Esophagus muscularis mucosa (tissue), 3 donors: ENCODE measurements at regions not wholly inside any gene's neighbourhood (a gene's known extent, or its start where the extent isn't known, plus 50 kb on each side); places are given as distances from the start of the nearest gene placed in this dataset.

ENCODE experiments used
- POLR2A ChIP-seq: fragments of 450-650 bp; IDR thresholded peaks from one replicate; pipeline ENCODE4 v1.6.1; 2017; ENCODE audit warnings: antibody characterized with exemption, moderate library complexity, mild to moderate bottlenecking, low read depth
- TF ChIP-seq, protein P1 (sequence below), 3 experiments: fragments of 200-600 bp in 2 of 3; fragments of 450-650 bp in 1 of 3; sonication (generic) in 2 of 3; IDR thresholded peaks; one replicate each; pipeline ENCODE4 v1.5.1; 2017 to 2019; ENCODE audit warnings: antibody characterized with exemption in 3 of 3, mild to moderate bottlenecking in 2 of 3, moderate library complexity in 1 of 3

DNA sequence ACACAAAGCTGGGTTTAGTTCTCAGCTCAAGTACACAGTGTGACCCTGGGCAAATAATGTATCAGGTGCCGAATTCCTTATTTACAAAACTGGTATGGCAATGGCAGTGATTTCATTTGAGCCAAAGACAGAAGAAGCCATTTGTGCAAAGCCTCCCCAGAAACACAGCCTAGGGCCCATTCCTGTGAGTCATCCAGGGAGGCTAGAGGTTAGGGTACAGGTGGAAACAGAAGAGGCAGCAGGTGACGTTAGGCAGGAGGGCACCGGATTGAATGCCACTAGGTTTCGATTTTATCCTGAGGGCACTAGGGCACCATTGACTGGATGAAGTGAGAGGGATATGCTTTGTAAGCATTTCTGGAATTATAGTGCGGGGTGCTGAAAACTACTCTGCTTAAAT, 766.9 kb upstream of the NR2F2 start:
- TF ChIP-seq, protein P1, sequence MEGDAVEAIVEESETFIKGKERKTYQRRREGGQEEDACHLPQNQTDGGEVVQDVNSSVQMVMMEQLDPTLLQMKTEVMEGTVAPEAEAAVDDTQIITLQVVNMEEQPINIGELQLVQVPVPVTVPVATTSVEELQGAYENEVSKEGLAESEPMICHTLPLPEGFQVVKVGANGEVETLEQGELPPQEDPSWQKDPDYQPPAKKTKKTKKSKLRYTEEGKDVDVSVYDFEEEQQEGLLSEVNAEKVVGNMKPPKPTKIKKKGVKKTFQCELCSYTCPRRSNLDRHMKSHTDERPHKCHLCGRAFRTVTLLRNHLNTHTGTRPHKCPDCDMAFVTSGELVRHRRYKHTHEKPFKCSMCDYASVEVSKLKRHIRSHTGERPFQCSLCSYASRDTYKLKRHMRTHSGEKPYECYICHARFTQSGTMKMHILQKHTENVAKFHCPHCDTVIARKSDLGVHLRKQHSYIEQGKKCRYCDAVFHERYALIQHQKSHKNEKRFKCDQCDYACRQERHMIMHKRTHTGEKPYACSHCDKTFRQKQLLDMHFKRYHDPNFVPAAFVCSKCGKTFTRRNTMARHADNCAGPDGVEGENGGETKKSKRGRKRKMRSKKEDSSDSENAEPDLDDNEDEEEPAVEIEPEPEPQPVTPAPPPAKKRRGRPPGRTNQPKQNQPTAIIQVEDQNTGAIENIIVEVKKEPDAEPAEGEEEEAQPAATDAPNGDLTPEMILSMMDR (IDR thresholded peaks at IDR 0.05), result no peak
- no peak for TF ChIP-seq POLR2A
